NCI-H446 (cell line): ENCODE measurements at regions not wholly inside any gene's neighbourhood (a gene's known extent, or its start where the extent isn't known, plus 50 kb on each side); places are given as distances from the start of the nearest gene placed in this dataset.

ENCODE experiments used
- DNase-seq, 2 experiments: peaks; one replicate each; lab custom pipeline; 2025; lab: John Stamatoyannopoulos, UW

- DNase-seq, result no peak
These were observed 387.0 kb upstream of the SEMA3D start for GRCh38 chr7:85573844-85574243.

- no peak for DNase-seq
These were observed 386.5 kb upstream of the SEMA3D start for GRCh38 chr7:85573346-85573745.

- DNase-seq, result no peak
These were observed 384.0 kb upstream of the SEMA3D start for GRCh38 chr7:85570898-85571297.

DNA sequence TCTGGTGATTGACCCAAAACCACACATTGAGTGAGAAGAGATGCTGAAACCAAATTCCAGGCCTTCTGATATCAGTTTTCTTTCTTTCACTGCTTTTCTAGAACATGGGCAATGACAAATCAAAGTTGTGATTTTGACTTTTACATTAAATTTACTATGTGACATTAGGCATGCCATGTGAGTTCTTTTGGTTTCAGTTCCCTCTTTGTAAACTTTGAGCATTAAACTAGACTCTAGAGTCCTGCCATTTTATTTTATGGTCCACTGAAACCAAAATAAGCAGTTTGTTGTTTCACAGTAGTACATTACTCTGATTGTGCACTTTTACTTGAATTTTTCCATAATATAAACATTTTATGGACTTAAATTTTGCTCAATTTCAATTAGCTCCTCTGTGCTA lies 381.1 kb upstream of the SEMA3D start:
- DNase-seq, result no peak

DNA sequence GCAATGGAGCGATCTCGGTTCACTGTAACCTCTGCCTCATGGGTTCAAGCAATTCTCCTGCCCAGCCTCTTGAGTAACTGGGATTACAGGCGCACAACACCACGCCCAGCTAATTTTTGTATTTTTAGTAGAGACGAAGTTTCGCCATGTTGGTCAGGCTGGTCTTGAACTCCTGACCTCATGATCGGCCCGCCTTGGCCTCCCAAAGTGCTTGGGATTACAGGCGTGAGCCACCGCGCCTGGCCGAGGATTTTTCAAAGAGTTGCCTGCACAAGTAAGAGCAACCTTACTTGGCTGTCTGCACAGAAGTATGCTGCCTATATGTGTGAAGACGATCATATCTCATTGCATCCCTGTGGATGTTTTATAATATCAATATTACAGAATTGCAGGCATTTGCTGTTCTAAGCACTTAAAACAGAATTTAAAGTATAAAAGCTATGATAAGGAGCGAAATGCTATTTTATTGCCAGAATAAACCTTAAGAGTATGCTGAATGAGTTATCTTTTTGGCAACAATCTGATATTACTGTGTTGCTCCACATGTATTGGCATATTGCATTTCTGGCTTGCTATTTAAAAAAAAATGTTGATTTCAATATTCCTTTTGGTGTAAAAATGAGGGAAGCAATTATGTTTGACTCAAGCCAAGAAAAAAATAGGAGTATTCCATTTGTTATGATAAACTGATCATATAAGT lies 379.4 kb upstream of the SEMA3D start:
- no peak for DNase-seq

DNA sequence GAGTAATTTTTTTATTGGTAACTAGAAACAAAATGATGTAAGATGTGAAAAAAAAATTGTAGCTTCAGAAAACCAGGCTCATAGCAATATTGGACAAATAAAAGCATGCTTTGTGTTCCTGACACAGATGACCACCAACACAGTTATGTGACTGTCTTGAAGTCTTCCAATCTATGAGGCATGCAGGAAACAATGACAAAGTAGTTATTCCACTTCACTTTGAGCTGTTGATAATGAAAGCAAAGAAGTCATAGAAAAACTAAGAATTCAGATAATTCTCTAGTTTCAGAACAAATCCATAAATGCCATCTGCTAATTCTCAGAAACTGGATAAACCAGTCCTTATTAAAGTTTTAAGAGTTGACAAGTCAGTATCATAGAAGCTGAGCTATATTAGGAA lies 378.4 kb upstream of the SEMA3D start:
- no peak for DNase-seq

GRCh38 chr7:85564861-85565260 lies 378.0 kb upstream of the SEMA3D start:
- no peak for DNase-seq

DNA sequence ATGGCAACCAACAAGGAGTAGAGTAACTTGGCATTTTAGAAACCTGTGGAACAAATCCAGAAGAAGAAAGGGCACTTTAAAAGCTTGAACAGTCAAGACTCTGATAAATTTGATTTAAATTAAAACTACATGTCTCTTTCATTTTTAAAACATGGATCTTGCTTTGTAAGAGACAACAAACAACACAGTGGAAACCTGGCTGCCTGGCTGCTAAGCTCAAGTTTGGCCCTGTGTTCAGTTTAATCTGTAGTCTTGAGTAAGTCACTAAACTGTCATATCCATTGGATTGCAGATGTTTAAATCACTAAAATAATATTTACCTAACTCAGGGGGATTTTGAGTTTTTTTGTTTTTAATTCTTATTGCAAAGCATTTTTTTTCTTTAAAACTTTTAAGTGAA lies 374.9 kb upstream of the SEMA3D start:
- no peak for DNase-seq

DNA sequence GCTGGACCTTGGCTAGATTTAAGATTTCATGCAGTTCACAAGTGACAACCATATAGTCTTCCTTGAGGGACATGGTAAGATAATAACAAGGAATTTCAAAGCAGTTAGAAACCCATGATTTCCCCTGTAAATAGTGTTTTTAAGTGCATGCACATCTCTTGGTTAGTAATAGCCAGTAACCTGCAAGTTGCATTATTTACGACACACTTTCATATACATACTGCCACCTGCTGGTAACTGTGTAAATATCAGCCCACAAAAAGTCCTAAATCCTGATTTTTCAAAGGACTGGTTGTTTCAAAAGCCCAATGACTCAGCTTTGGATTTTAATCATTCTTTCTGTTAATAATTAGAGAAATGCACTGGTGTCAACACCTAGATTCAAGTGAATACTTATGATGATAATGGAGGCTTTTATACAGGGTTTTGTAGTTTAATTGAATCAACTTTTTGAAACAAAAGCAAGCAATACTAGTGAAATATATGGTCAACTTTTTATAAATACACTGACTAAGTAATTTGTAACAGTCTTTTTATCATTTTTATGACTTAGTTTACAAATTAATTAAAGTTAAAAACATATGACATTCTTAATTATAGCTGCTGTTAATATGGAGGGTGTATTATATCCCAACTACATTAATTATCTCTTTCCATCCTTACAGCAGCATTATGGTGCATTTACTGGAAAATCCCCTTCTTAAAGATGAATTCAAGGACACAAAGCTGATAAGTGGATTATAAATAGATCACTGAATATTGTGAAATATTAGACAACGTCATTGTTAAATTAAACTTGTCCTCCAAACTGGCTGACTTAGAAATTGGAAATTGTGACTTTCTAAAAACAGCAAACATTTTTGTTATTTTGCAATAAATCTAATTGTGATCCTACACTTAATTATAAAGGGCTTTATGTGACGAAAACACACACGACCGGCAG lies 367.7 kb upstream of the SEMA3D start:
- peak in 1 of 2 experiments; percentile 71 for DNase-seq

- DNase-seq, result no peak
These were observed 349.3 kb upstream of the SEMA3D start for GRCh38 chr7:85535974-85536729.

- no peak for DNase-seq
These were observed 343.0 kb upstream of the SEMA3D start for GRCh38 chr7:85529831-85530230.

- no peak for DNase-seq
These were observed 342.3 kb upstream of the SEMA3D start for GRCh38 chr7:85529201-85529600.

GRCh38 chr7:85528581-85528980 lies 341.7 kb upstream of the SEMA3D start:
- no peak for DNase-seq

DNA sequence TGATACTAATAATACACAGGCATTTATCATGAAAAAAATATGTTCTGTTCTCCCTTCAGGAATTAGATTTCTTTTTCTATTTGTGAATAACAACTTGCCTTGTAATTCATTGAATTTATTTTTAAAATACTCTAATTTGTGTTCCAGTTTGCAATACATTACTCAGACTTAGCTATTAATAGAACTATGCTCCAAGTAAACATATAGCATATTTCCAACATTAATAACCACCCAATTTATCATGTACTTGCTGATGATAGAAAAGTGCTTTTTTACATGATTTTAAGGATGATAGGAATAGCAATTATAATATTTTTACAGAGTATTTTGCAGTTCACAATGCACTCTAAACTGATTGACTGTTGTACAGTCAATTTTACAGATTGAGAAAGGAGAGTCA lies 338.8 kb upstream of the SEMA3D start:
- no peak for DNase-seq

- no peak for DNase-seq
These were observed 335.2 kb upstream of the SEMA3D start for GRCh38 chr7:85522070-85522469.

- no peak for DNase-seq
These were observed 334.3 kb upstream of the SEMA3D start for GRCh38 chr7:85521108-85521694.

- DNase-seq, result no peak
These were observed 333.3 kb upstream of the SEMA3D start for GRCh38 chr7:85520175-85520574.

- DNase-seq, result no peak
These were observed 329.8 kb upstream of the SEMA3D start for GRCh38 chr7:85516675-85517074.

GRCh38 chr7:85512790-85513189 lies 325.9 kb upstream of the SEMA3D start:
- DNase-seq, result no peak

GRCh38 chr7:85510287-85510686 lies 323.4 kb upstream of the SEMA3D start:
- DNase-seq, result no peak

- no peak for DNase-seq
These were observed 322.6 kb upstream of the SEMA3D start for GRCh38 chr7:85509476-85509875.
